ENCODE measurements at regions not wholly inside any gene's neighbourhood (a gene's known extent, or its start where the extent isn't known, plus 50 kb on each side); places are given as distances from the start of the nearest gene placed in this dataset.

DNA sequence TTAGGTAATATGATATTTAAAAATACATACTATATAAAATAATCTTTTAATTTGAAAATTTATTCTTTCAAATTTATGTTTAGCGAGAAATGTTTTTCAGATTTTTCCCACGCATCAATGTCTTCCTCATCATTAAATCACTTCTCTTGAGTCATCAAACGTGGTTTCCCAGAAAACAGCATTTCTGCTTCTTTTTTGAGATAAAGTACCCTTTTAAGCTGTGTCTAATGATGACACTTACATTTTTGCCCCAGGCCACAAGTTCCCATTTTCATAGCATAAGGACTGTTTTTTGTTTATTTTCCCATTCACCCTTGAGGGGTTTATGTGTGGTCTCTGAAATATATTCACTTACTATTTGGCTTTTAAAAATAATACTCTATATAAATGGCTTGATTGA is 139.0 kb upstream of the HS3ST3A1 start:
- DNase-seq, result no peak

GRCh38 chr17:13741744-13742143 is 140.0 kb upstream of the HS3ST3A1 start:
- no peak for DNase-seq

DNA sequence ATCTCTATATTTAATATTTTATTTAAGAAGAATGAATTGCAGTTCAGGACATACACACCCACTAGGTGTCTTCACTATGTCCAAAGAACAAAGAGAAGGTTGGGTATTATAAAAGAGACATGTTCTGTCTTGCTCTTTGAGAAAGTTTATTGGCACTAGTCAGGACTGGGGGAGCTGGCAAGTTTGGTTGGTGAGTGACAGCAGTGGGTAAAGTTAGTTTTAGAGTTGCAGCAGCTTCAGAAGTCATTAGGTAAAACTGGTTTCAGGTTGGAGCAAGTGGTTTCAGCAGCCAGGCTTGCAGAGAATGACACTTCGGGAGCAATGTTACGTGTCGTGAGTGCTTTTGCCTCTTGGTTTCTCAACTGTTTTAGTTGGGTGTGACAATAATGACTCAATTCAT is 142.2 kb upstream of the HS3ST3A1 start:
- no peak for DNase-seq

DNA sequence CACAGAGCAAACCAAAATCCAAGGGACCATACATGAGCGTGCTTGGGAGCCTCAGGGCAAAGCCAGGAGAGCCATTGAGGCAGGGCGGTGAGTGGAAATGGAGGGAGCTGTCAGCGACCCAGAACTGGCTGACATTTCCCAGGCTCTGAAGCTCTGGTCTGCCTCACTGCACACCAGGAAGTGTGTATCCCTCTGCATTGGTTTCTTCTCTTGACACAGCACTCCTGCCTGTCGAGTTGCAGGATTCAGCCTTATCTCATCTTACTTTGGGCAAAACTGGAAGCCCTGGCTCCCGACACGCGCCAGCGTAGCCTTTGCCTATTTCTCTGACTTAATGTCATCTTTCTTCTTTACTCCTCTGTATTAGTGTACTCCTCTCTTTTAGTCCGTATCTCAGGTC is 144.7 kb upstream of the HS3ST3A1 start:
- DNase-seq, result no peak

DNA sequence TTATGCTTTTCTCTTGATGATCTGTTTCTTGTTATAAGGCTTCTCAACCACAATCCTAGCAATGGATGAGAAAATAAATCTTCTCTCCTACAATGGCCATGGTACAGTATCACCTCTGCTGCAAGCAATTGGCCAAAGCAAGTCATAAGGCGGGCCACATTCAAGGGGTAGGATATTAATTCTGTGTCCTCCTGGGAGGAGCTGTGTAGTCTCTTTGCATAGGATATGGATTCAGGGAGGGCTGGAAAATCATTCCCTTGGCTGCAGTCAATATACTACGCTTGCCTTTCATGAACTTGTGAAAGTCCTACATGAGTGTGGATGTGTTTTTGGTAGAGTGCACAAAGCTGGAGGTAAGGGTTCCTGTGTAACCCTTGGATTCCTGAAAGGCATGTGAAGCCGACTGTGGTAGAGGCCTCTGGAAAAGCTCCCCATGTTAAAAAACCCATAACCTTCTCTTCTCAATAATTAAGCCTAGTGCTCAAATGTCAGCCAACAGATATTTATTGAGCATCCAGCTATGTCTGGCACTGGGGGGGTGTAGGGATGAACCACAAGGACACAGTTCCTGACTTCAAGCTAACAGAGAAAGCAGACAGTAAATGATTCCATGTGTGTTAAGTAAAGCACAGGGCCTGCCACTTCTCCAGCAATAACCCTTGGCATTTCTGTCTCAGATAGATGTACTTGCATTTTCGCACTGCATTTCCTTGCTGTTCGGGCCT is 147.6 kb upstream of the HS3ST3A1 start:
- no peak for DNase-seq

- DNase-seq, result no peak
Observed at GRCh38 chr17:13749891-13750235, 148.1 kb upstream of the HS3ST3A1 start.

DNA sequence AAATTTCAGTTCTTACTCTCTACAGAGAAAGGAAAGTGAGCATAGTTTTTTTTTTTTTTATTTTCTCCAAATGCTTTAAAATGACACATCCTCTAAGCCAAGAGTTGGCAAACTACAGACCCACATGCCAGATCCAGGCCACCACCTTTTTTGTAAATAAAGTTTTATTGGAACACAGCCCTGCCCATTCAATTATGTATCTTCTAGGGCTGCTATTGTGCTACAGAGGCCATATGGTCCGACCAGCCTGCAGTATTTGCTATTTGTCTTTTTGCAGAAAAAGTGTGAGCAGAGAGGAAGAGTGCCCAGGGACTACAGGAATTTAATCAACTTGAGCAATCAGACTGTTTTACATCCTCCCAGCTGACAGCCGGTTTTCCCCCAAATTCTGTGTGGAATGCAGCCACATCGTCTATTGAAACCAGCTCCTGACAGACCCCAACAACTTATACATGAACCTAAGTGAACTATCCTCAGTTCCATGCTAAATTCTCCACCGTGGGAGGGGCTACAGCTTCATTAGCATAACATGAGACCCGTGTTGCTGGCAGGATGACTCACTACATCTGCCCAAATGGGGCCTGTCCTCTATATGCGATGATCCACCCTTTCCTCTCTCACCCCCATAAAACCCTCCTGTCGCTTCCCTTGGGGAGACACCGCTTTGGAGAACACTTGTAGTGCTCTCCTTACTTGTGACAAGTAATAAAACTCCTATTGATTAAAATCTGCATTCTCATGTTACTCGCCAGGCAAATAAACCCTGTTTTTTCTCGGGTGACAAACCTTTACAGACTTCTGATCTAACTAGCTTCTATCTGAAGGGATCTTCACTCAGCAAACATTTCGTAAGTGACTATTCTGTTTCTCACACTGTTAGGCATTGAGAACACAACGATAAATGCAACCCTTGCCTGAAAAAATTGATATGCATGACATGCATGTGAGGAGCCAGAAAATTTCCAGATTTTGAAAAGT is 149.4 kb upstream of the HS3ST3A1 start:
- DNase-seq, result no peak

GRCh38 chr17:13753154-13753553 is 151.4 kb upstream of the HS3ST3A1 start:
- no peak for DNase-seq

DNA sequence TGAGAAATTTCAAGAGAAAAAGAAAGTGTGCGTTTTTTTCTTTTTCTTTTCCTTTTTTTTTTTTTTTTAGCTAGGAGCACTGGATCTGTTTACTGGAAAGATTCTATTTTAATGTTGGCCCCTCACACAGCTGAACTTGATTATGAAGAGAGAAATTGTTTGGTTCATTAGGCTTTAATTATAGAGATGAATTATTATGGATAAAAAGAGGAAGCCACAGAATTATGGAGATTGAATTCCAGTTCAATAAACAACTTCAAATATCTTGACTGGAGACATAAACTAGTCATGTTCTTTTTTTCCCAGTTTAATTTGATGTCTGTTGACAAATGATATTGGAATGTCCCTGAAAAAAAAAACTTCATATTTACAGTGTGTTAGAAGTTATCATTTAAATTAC is 152.0 kb upstream of the HS3ST3A1 start:
- DNase-seq, result no peak

GRCh38 chr17:13755851-13756250 is 154.1 kb upstream of the HS3ST3A1 start:
- DNase-seq, result no peak

- DNase-seq, result no peak
Observed at GRCh38 chr17:13756763-13757162, 155.0 kb upstream of the HS3ST3A1 start.

GRCh38 chr17:13757871-13758270 is 156.1 kb upstream of the HS3ST3A1 start:
- no peak for DNase-seq

- no peak for DNase-seq
Observed at GRCh38 chr17:13759518-13760335, 158.0 kb upstream of the HS3ST3A1 start.

DNA sequence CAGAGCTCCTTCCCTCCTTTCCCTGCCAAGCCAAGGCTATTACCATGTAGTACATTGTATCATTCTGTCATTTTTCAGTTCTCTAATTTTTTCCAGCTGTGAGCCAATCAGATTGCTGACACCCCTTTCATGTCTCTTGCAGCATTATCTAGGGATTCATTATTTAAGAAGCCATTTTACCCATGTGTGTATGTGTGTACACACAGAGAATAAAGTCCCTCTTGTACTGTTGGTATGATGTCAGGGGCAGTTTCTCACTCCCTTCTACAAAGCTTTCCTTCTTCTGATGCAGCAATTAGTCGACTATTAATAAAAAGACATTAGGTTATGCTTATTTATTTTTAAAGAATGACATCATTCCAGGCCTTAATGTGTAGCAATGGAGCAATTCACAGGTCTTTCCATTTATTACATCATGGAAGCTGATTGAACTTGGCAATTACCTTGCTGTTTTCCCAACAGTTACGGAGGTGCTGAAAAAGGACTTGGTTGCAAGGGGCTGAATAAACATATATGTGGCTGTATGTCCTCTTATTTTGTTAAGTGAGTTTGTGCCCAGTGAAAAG is 159.4 kb upstream of the HS3ST3A1 start:
- no peak for DNase-seq

DNA sequence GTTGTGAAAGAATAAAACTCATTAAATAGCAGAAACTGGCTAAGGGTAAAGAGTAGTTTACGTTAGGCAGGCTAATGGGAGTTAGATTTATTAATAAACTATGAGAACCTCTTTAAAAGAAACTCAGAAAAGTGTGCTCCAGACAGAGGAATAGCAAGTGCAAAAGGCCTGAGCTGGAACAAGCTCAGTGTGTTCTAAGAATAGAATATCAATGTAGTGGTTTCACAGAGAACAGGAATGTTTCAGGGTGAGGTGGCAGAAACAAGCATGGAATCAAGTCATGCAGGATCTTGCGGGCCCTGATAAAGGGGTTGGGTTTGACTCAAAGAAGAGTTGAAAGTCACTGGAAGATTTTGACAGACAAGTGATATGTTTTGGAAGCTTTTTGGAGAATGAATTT is 164.0 kb upstream of the HS3ST3A1 start:
- no peak for DNase-seq

DNA sequence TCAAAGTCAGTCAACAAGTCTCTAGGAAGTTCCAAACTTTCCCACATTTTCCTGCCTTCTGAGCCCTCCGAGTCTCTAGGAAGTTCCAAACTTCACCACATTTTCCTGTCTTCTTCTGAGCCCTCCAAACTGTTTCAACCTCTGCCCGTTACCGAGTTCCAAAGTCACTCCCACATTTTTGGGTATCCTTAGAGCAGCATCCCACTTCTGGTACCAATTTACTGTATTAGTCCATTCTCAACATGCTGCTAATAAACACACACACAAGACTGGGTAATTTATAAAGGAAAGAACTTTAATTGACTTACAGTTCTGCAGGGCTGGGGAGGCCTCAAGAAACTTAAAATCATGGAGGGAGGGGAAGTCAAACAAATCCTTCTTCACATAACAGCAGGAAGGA is 169.0 kb upstream of the HS3ST3A1 start:
- DNase-seq, result no peak

- no peak for DNase-seq
Observed at GRCh38 chr17:13775450-13775849, 173.7 kb upstream of the HS3ST3A1 start.

DNA sequence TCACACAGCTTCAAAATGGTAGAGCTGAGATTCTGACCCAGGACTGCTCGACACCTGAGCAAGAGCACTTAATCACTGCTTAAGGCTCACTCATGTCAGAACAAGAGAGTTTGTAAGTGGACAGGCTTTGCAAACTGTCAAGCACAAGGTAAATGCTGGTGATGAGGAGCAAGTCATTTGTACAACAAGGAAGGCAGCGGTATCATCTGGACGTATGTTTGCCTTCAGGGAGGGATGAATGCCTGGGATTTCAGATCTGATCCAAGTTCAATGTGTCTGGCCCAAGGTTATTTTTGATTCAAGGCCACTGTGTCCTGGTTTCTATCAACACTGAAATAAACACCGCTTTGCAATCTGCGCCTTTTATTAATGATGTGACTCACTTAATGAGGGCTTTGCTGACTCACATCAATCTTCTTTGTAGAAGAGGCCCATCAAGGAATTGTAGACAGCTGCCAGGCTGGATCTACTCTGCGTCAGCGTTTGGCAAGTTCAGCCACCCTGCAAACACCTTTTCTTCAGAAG is 174.4 kb upstream of the HS3ST3A1 start:
- DNase-seq, result no peak

DNA sequence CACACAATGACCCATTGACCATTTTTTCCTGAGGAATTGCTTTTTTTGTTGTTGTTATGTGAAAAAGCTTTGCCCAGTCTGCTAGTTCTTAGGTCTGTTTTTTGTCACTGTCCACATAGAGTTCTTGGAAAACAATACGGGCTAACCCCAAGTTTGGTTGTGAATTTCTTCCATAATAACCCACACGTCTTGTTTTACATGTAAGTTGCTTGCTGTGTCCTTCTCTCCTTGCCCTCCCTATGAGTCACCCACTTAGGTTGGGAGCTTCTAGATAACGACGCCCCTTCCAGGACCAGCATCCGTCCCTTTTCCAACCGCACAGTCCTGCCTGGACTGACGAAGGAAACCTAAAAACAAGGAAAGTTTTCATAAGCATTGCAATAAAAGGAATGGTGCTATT is 175.3 kb upstream of the HS3ST3A1 start:
- DNase-seq, result no peak

- no peak for DNase-seq
Observed at GRCh38 chr17:13784434-13785095, 182.8 kb upstream of the HS3ST3A1 start.

GRCh38 chr17:13785981-13786598 is 184.4 kb upstream of the HS3ST3A1 start:
- DNase-seq, result peak; percentile 6

All from muscle of arm (tissue), 1 donor.